Hindlimb muscle (tissue), 1 donor: ENCODE measurements at regions not wholly inside any gene's neighbourhood (a gene's known extent, or its start where the extent isn't known, plus 50 kb on each side); places are given as distances from the start of the nearest gene placed in this dataset.
"Not testable (repeated sequence)": the region's sequence is repeated elsewhere in the genome, so short reads cannot be mapped to it uniquely, and the experiment has no call there.

Experiments used
- DNase-seq: peaks from one replicate; pipeline ENCODE4 v3.0.0-alpha.2; 2013

GRCh38 chr15:29648415-29648814 is 173.9 kb downstream of the TJP1 start:
- not testable (repeated sequence) for DNase-seq

GRCh38 chr15:29645841-29646240 is 176.4 kb downstream of the TJP1 start:
- no peak for DNase-seq

GRCh38 chr15:29644361-29644760 is 177.9 kb downstream of the TJP1 start:
- not testable (repeated sequence) for DNase-seq

GRCh38 chr15:29638781-29639180 is 183.5 kb downstream of the TJP1 start:
- no peak for DNase-seq

- no peak for DNase-seq
Measured at GRCh38 chr15:29638011-29638410, 184.3 kb downstream of the TJP1 start.

GRCh38 chr15:29637555-29637954 is 184.7 kb downstream of the TJP1 start:
- no peak for DNase-seq

GRCh38 chr15:29636921-29637320 is 185.3 kb downstream of the TJP1 start:
- no peak for DNase-seq

- DNase-seq = no peak
Measured at GRCh38 chr15:29636140-29636539, 186.1 kb downstream of the TJP1 start.

GRCh38 chr15:29635513-29636098 is 186.7 kb downstream of the TJP1 start:
- DNase-seq = no peak

- DNase-seq = no peak
Measured at GRCh38 chr15:29633971-29634370, 188.3 kb downstream of the TJP1 start.

- DNase-seq = no peak
Measured at GRCh38 chr15:29632671-29633406, 189.4 kb downstream of the TJP1 start.

GRCh38 chr15:29631076-29632070 is 190.9 kb downstream of the TJP1 start:
- DNase-seq = peak; percentile 63

GRCh38 chr15:29624271-29624670 is 198.0 kb downstream of the TJP1 start:
- no peak for DNase-seq

GRCh38 chr15:29623116-29623639 is 199.1 kb downstream of the TJP1 start:
- DNase-seq = no peak

GRCh38 chr15:29622637-29623036 is 199.6 kb downstream of the TJP1 start:
- no peak for DNase-seq

GRCh38 chr15:29621616-29622015 is 200.7 kb downstream of the TJP1 start:
- DNase-seq = no peak

- no peak for DNase-seq
Measured at GRCh38 chr15:29618586-29618985, 203.7 kb downstream of the TJP1 start.

- no peak for DNase-seq
Measured at GRCh38 chr15:29616512-29616911, 205.8 kb downstream of the TJP1 start.

- no peak for DNase-seq
Measured at GRCh38 chr15:29615791-29616190, 206.5 kb downstream of the TJP1 start.

GRCh38 chr15:29613951-29614382 is 208.3 kb downstream of the TJP1 start:
- DNase-seq = no peak

- no peak for DNase-seq
Measured at GRCh38 chr15:29612701-29613100, 209.6 kb downstream of the TJP1 start.

GRCh38 chr15:29612096-29612495 is 210.2 kb downstream of the TJP1 start:
- no peak for DNase-seq

GRCh38 chr15:29611057-29611456 is 211.2 kb downstream of the TJP1 start:
- DNase-seq = no peak
